COLO829 (cell line): ENCODE measurements at regions not wholly inside any gene's neighbourhood (a gene's known extent, or its start where the extent isn't known, plus 50 kb on each side); places are given as distances from the start of the nearest gene placed in this dataset.
A peak's percentile ranks its signal among the peaks of the same experiment; 100 is the strongest.

ENCODE experiments used
- DNase-seq: peaks from one replicate; pipeline ENCODE4 v3.0.0; 2012; ENCODE audit warnings: low spot score

GRCh38 chr4:125693228-125693627 is 378.5 kb downstream of the FAT4 start:
- DNase-seq, result no peak

DNA sequence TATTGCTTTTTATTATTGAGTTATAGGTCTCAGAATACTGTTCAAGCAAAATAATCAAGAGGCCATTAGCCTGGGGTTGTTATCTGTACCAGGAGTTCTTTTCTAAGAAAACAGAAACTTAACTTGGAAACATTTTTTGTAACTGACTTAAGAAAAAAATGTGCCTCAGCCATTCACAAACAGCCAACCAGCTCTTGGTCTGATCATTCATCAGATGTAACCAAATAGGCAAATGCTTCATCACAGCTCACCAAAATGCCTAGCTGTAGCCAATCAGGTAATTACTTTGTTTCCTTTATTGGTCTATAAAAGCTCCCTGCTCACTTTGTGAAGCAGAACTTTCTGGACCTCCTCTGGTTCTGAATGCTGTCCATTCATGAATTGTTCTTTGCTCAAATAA is 387.7 kb downstream of the FAT4 start:
- DNase-seq, result no peak

DNA sequence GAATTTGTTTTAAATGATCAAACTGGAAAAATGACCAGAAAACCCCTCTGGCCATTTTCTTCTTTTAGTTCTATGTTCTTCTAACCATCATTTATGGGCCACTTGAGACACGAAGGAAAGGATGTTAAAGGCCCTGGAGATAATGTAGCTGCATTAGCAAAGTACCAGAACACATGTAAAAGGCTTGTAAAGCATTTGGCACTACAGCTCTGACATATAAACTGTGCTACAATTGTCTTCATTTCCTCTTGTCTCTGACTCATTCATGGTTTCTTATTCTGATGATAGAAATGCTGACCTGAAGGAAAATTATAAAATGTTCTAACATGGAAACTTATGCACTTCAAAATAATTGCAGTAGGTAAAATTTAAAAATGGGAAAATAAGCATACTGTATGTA is 388.7 kb downstream of the FAT4 start:
- DNase-seq, result peak; percentile 6

GRCh38 chr4:125704726-125705125 is 390.0 kb downstream of the FAT4 start:
- DNase-seq, result no peak

- no peak for DNase-seq
These were observed 390.9 kb downstream of the FAT4 start for GRCh38 chr4:125705681-125706080.

DNA sequence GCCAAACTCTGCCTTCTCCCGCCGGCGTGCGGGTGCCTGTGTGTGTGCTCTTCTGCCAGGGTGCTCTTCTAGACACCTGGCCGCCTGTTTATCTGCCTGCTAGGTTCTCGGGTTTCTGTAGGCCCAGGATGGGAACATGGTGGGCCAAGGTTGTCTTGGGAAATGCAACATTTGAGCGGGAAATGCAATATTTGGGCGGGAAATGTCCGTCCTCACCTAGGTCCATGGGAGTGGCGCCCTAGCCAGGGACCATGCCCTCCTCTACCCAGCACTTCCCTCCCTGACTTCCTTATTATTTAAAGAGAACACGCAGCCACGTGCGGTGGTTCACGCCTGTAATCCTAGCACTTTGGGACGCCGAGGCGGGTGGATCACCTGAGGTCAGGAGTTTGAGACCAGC is 392.6 kb downstream of the FAT4 start:
- no peak for DNase-seq

DNA sequence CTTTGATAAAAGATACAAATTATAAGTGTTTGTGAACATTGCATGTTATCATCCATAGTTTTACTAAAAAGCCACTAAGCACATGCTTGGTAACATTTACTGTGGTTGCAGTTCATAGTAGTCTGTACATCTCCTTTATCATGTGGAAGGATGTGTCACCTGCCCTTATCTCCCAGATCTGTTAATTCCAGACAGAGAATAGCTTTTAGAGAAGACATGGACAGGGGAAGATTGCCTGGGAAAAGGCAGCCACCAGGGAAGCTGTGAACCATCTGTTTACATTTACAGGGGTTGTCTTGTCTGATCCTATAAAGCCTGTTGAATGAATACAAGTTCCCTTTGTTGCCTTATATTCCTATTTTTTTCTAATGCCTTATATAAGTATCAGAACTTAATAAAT is 396.0 kb downstream of the FAT4 start:
- DNase-seq, result no peak

- no peak for DNase-seq
These were observed 399.3 kb downstream of the FAT4 start for GRCh38 chr4:125714049-125714448.

DNA sequence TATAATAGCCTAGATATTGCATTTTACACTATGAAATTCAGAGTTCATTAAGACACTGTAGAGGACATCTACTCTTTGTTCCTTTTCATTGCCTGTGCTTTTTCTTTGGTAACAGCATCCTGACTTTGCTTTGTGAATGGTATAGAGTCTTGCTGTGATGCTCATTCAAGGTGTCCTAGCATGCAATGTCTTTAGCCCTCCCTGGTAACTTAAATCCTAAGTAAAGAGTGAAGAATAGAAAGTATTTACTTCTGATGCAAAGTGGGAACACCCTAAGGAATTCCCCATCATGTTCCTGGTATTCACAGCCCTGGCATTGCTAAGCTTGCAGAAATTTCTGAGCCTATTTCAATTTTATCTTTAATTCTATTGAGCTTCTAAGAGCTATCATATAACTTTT is 400.1 kb downstream of the FAT4 start:
- DNase-seq, result no peak

DNA sequence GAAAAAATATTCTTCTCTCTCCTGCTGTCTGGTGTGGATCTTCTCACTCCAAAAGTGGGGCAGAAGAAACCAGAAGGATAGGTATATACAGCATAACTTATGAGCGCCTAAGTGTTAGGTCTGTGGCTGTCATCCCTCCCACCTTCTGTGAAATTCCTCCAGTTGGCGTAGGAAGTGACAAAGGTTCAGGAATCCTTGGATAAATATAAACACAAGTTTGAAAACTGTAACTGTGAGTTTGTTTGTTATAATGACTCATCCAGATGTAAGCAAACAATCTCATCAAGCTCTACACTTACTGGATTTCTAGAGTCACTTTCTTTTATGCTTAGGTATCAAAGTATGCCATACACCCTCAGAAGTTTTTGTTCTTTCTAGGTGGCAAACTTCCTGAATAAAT is 405.2 kb downstream of the FAT4 start:
- DNase-seq, result no peak

GRCh38 chr4:125722009-125722408 is 407.3 kb downstream of the FAT4 start:
- no peak for DNase-seq

- no peak for DNase-seq
These were observed 411.3 kb downstream of the FAT4 start for GRCh38 chr4:125725957-125726525.

- DNase-seq, result no peak
These were observed 413.2 kb downstream of the FAT4 start for GRCh38 chr4:125727931-125728330.

- DNase-seq, result no peak
These were observed 413.8 kb downstream of the FAT4 start for GRCh38 chr4:125728568-125728967.

GRCh38 chr4:125729171-125729570 is 414.4 kb downstream of the FAT4 start:
- no peak for DNase-seq

DNA sequence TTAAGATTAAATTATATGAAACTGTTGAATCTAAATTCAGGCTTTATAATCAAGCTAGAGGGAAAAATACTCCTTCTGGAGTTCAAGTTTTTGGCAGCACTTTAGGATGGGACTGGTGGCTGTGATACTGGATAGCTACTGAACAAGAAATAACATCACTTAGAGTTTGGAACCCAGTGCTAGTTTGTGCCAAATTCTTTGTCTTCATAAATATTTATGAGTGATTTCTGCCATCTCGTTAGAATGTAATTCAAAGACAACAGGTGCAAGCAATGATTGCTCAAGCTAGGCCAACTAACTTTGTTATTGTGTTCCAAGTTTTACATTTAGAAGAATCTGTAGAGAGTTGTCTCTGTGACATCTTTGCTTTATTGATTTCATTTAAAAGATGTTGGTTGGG is 417.9 kb downstream of the FAT4 start:
- no peak for DNase-seq

DNA sequence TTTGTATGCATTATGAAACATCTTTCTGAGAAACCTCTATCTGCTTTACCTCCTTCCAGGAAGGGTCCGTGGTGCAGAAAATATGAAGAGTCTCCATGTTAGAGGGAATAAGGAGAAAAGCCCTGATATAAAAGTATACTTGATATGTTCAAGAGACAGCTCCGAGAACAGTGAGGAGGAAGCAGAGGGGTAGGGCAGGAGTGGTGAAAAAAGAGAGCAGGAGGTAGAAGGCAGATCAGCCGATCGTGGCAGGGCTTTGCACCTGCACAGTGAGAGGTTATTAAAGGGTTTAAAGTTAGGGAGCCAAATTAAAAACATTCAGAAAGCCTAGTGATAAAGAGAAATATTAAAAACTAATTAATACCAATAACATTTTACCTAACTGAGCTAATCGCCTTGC is 419.7 kb downstream of the FAT4 start:
- DNase-seq, result no peak

DNA sequence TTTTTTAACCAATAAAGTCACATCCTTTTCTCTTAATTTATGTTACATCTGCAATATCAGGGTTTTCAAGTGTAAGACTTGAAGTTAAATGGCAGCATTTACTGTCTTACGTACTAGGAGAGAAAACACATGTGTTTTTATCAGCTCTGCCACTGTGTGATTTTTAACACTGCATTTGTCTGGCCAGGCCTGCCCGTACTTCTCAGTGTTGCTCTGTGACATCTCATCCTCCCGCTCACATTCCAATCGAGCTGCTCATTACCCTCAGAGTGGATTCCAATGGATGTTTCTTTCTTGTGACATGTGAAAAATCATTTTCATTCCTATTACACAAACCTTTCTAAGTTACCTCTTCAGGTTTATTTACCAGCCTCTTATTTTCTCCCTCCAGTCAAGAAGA is 420.3 kb downstream of the FAT4 start:
- peak; percentile 45 for DNase-seq

GRCh38 chr4:125736057-125736456 is 421.3 kb downstream of the FAT4 start:
- DNase-seq, result no peak

- DNase-seq, result no peak
These were observed 425.0 kb downstream of the FAT4 start for GRCh38 chr4:125739760-125740159.

- DNase-seq, result peak; percentile 30
These were observed 427.2 kb downstream of the FAT4 start for GRCh38 chr4:125741825-125742452.

DNA sequence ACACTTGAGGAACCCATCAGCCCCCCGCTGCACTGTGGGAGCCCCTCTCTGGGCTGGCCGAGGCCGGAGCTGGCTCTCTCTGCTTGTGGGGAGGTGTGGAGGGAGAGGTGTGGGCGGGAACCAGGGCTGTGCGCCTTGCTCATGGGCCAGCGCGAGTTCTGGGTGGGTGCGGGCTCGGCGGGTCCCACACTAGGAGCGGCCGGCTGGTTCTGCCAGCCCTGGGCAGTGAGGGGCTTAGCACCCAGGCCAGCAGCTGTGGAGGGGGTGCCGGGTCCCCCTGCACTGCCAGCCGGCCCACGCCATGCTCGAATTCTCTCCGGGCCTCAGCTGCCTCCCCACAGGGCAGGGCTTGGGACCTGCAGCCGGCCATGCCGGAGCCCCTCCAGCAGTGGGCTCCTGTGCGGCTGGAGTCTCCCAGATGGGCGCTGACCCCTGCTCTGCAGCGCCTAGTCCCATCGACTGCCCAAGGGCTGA is 430.2 kb downstream of the FAT4 start:
- DNase-seq, result no peak

GRCh38 chr4:125749354-125749753 is 434.6 kb downstream of the FAT4 start:
- DNase-seq, result no peak

- no peak for DNase-seq
These were observed 435.6 kb downstream of the FAT4 start for GRCh38 chr4:125750399-125750798.
